HCT116 (cell line): ENCODE measurements at regions not wholly inside any gene's neighbourhood (a gene's known extent, or its start where the extent isn't known, plus 50 kb on each side); places are given as distances from the start of the nearest gene placed in this dataset.

ENCODE experiments used
- ATAC-seq: fragments of 200-7000 bp; cut with Tn5 transposase; 2 replicates; pipeline ENCODE4 v1.9.1; 2020; ENCODE audit warnings: mild to moderate bottlenecking, moderate library complexity
- BruUV-seq: library from RNA; stranded (reverse); fragments of 400-500 nt; replicated peaks from 2 replicates; lab custom pipeline; 2021; lab: Mats Ljungman, UMichigan
- CTCF ChIA-PET: fragments of 300-600 bp; sonication (Branson Sonifier 250); formaldehyde crosslinking; loops from one replicate; lab custom pipeline; 2021; ENCODE audit warnings: antibody characterized with exemption; lab: Charles Lee
- POLR2A ChIA-PET: fragments of 300-600, 350-600 bp; sonication (Branson Sonifier 250); formaldehyde crosslinking; loops from one replicate; lab custom pipeline; 2021; ENCODE audit warnings: antibody characterized with exemption; lab: Charles Lee
- RAD21 ChIA-PET, 2 experiments: fragments of 300-600 bp; sonication (Branson Sonifier 250); formaldehyde crosslinking; loops; one replicate each; lab custom pipeline; 2023; ENCODE audit warnings: low total read pairs in 2 of 2; ENCODE audit not compliant: uncharacterized antibody in 2 of 2, unreplicated experiment in 2 of 2, low non-redundant PET in 1 of 2; lab: Charles Lee
- DNase-seq: peaks from one replicate; pipeline ENCODE4 v3.0.0-alpha.2; 2010; ENCODE audit warnings: low read depth, low spot score
- H2AFZ ChIP-seq: fragments of 200-600 bp; shearing (Covaris generic), sonication (generic); 2 replicates; pipeline ENCODE4 v1.6.1; 2017; ENCODE audit warnings: low read depth, mixed run types, mixed read lengths, antibody characterized with exemption, low read length; ENCODE audit not compliant: poor library complexity, severe bottlenecking
- H3K27ac ChIP-seq: 2 replicates; pipeline ENCODE4 v1.5.1; 2012; ENCODE audit warnings: low read depth, low read length
- H3K27me3 ChIP-seq: fragments of 200-600 bp; sonication (generic); 2 replicates; pipeline ENCODE4 v1.6.1; 2016; ENCODE audit warnings: mixed run types, low read length, mixed read lengths; ENCODE audit not compliant: insufficient read depth
- H3K36me3 ChIP-seq, 2 experiments: fragments of 200-500 bp in 1 of 2; fragments of 200-600 bp in 1 of 2; sonication (Bioruptor generic) in 1 of 2; sonication (generic) in 1 of 2; 2 replicates each; pipeline versions ENCODE4 v1.5.1 to v1.6.1; 2014 to 2016; ENCODE audit warnings: low read length in 2 of 2, inconsistent platforms in 1 of 2, mixed read lengths in 1 of 2, mixed run types in 1 of 2; ENCODE audit not compliant: insufficient read depth in 2 of 2, control insufficient read depth in 1 of 2
- H3K4me1 ChIP-seq, 2 experiments: fragments of 200-600 bp in 1 of 2; sonication (generic) in 1 of 2; 2 replicates each; pipeline versions ENCODE4 v1.5.1 to v1.6.1; 2012 to 2017; ENCODE audit warnings: low read length in 2 of 2, inconsistent platforms in 1 of 2, mild to moderate bottlenecking in 1 of 2, mixed read lengths in 1 of 2, mixed run types in 1 of 2, moderate library complexity in 1 of 2; ENCODE audit not compliant: insufficient read depth in 2 of 2, control insufficient read depth in 1 of 2
- H3K4me2 ChIP-seq: fragments of 200-600 bp; sonication (generic); 2 replicates; pipeline ENCODE4 v1.6.1; 2017; ENCODE audit warnings: mixed run types, low read length, mixed read lengths
- H3K4me3 ChIP-seq, 2 experiments: fragments of 200-600 bp in 1 of 2; sonication (generic) in 1 of 2; replicated peaks in 1 of 2; 2 replicates each; pipeline ENCODE4 v1.5.1; 2011 to 2016; ENCODE audit warnings: low read length in 2 of 2, control low read depth in 1 of 2, low read depth in 1 of 2, mild to moderate bottlenecking in 1 of 2, mixed read lengths in 1 of 2, mixed run types in 1 of 2
- H3K79me2 ChIP-seq: fragments of 200-600 bp; sonication (generic); 2 replicates; pipeline ENCODE4 v1.6.1; 2017; ENCODE audit warnings: mild to moderate bottlenecking, mixed run types, low read length, moderate library complexity, mixed read lengths; ENCODE audit not compliant: insufficient read depth
- H3K9ac ChIP-seq: fragments of 200-600 bp; sonication (generic); 2 replicates; pipeline ENCODE4 v1.6.1; 2016; ENCODE audit warnings: low read length, mixed read lengths
- H3K9me2 ChIP-seq: fragments of 200-600 bp; sonication (generic), shearing (Covaris generic); 2 replicates; pipeline ENCODE4 v1.6.1; 2017; ENCODE audit warnings: mixed run types, mild to moderate bottlenecking, moderate library complexity; ENCODE audit not compliant: insufficient read depth
- H3K9me3 ChIP-seq, 2 experiments: fragments of 200-500 bp in 1 of 2; fragments of 200-600 bp in 1 of 2; sonication (Bioruptor generic) in 1 of 2; sonication (generic) in 1 of 2; 2 replicates each; pipeline ENCODE4 v1.6.1; 2014 to 2017; ENCODE audit warnings: low read length in 2 of 2, mixed read lengths in 2 of 2, inconsistent platforms in 1 of 2, low read depth in 1 of 2, mild to moderate bottlenecking in 1 of 2, mixed run types in 1 of 2, moderate library complexity in 1 of 2; ENCODE audit not compliant: control insufficient read depth in 1 of 2, insufficient read depth in 1 of 2
- H4K20me1 ChIP-seq: fragments of 200-600 bp; sonication (generic), shearing (Covaris generic); 2 replicates; pipeline ENCODE4 v1.6.1; 2017; ENCODE audit warnings: mixed run types, mild to moderate bottlenecking, moderate library complexity; ENCODE audit not compliant: insufficient read depth
- ATF3 ChIP-seq: IDR thresholded peaks from 2 replicates; pipeline ENCODE4 v1.6.1; 2012
- CBX3 ChIP-seq: IDR thresholded peaks from 2 replicates; pipeline ENCODE4 v1.6.1; 2012; ENCODE audit warnings: low read depth
- CEBPB ChIP-seq: IDR thresholded peaks from 2 replicates; pipeline ENCODE4 v1.6.1; 2012; ENCODE audit warnings: low read depth
- JUND ChIP-seq: IDR thresholded peaks from 2 replicates; pipeline ENCODE4 v1.6.1; 2012
- POLR2A ChIP-seq: IDR thresholded peaks from 2 replicates; pipeline ENCODE4 v1.7.0; 2011; ENCODE audit warnings: borderline replicate concordance; ENCODE audit not compliant: insufficient read depth, insufficient read length; ENCODE audit errors: extremely low read depth
- POLR2AphosphoS5 ChIP-seq: IDR thresholded peaks from 2 replicates; pipeline ENCODE4 v1.6.1; 2011; ENCODE audit warnings: mild to moderate bottlenecking, low read depth, low read length, moderate library complexity
- RAD21 ChIP-seq: IDR thresholded peaks from 2 replicates; pipeline ENCODE4 v1.6.1; 2012; ENCODE audit warnings: low read depth, mild to moderate bottlenecking
- SP1 ChIP-seq: IDR thresholded peaks from 2 replicates; pipeline ENCODE4 v1.6.1; 2012; ENCODE audit warnings: low read depth
- SRF ChIP-seq: IDR thresholded peaks from 2 replicates; pipeline ENCODE4 v1.6.1; 2012; ENCODE audit warnings: low read depth
- YY1 ChIP-seq: IDR thresholded peaks from 2 replicates; pipeline ENCODE4 v1.6.1; 2011; ENCODE audit warnings: low read length, low read depth, moderate library complexity, mild to moderate bottlenecking; ENCODE audit not compliant: insufficient replicate concordance; ENCODE audit errors: extremely low read depth
- intact Hi-C: fragments of 100-400 bp; cut with micrococcal nuclease; formaldehyde crosslinking; loops from 2 replicates; pipeline ENCODE4 v1.10.0; 2022
- TF ChIP-seq, protein P1 (sequence below), 3 experiments: fragments of 200-600 bp in 1 of 3; sonication (generic) in 1 of 3; IDR thresholded peaks in 2 of 3; conservative IDR thresholded peaks in 1 of 3; 2 replicates each; pipeline ENCODE4 v1.5.1; 2012 to 2017; ENCODE audit warnings: low read depth in 2 of 3, low read length in 2 of 3, antibody characterized with exemption in 1 of 3, borderline replicate concordance in 1 of 3, control low read depth in 1 of 3, mild to moderate bottlenecking in 1 of 3, mixed read lengths in 1 of 3, mixed run types in 1 of 3, moderate library complexity in 1 of 3; ENCODE audit not compliant: insufficient read depth in 1 of 3

DNA sequence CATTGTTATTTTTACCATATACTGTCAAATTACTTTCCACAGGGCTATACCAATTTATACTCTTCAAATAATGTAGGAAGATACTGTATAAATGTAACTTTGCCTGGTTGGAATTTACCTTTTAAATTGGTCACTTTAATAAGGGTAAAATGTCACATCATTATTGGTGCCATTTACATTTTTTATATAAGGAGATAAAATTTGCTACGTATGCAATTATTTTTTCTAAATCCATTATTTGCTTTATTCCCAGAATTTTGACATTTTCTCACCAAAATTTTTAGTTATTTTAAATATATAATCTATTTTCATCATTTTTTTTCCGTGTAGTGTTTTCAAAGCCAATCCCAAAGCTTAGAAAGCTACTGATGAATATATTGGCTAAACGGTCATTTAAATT, 664.7 kb downstream of the KCNJ2 start:
- no peaks in the 10 kb centered on the region for H3K79me2 ChIP-seq
- no peaks in the 10 kb centered on the region for H3K9me2 ChIP-seq
- H3K4me2 ChIP-seq = no peak overlapping the region
- no peaks in the 10 kb centered on the region for H3K36me3 ChIP-seq
- no peak for DNase-seq
- no peak overlapping the region for H2AFZ ChIP-seq
- H3K9me3 ChIP-seq = no peaks in the 10 kb centered on the region
- H3K27ac ChIP-seq = no peak overlapping the region
- RAD21 ChIA-PET = no interaction called here
- TF ChIP-seq SP1 (no peak), RAD21 (no peak), ATF3 (no peak), CEBPB (no peak), POLR2A (no peak), YY1 (no peak), JUND (no peak), POLR2AphosphoS5 (no peak), CBX3 (no peak), SRF (no peak)
- TF ChIP-seq, protein P1, sequence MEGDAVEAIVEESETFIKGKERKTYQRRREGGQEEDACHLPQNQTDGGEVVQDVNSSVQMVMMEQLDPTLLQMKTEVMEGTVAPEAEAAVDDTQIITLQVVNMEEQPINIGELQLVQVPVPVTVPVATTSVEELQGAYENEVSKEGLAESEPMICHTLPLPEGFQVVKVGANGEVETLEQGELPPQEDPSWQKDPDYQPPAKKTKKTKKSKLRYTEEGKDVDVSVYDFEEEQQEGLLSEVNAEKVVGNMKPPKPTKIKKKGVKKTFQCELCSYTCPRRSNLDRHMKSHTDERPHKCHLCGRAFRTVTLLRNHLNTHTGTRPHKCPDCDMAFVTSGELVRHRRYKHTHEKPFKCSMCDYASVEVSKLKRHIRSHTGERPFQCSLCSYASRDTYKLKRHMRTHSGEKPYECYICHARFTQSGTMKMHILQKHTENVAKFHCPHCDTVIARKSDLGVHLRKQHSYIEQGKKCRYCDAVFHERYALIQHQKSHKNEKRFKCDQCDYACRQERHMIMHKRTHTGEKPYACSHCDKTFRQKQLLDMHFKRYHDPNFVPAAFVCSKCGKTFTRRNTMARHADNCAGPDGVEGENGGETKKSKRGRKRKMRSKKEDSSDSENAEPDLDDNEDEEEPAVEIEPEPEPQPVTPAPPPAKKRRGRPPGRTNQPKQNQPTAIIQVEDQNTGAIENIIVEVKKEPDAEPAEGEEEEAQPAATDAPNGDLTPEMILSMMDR (IDR thresholded peaks at IDR 0.05 in 2 of 3, conservative IDR thresholded peaks at IDR 0.05 in 1 of 3; ENCODE audit: borderline replicate concordance in 1 of 3, insufficient read depth in 1 of 3, low read depth in 2 of 3, low read length in 2 of 3) = no peak
- TF ChIP-seq, all 23 proteins: peak for 0
- Histone ChIP-seq H3K4me3 (no peak overlapping the region), H3K9ac (no peak overlapping the region), H3K27me3 (no peaks in the 10 kb centered on the region), H3K4me1 (peaks cover 0 to 4% of the 10 kb centered on the region in 2 experiments; a peak in 1 of 4 replicates), H4K20me1 (no peaks in the 10 kb centered on the region)
- BruUV-seq = no TSS peak
- intact Hi-C loops = no loop called here
- ChIA-PET CTCF (no interaction called here), POLR2A (no interaction called here)
- no peak for ATAC-seq
